ENCODE measurements at regions not wholly inside any gene's neighbourhood (a gene's known extent, or its start where the extent isn't known, plus 50 kb on each side); places are given as distances from the start of the nearest gene placed in this dataset.
"Not testable (repeated sequence)": the region's sequence is repeated elsewhere in the genome, so short reads cannot be mapped to it uniquely, and the experiment has no call there.

DNA sequence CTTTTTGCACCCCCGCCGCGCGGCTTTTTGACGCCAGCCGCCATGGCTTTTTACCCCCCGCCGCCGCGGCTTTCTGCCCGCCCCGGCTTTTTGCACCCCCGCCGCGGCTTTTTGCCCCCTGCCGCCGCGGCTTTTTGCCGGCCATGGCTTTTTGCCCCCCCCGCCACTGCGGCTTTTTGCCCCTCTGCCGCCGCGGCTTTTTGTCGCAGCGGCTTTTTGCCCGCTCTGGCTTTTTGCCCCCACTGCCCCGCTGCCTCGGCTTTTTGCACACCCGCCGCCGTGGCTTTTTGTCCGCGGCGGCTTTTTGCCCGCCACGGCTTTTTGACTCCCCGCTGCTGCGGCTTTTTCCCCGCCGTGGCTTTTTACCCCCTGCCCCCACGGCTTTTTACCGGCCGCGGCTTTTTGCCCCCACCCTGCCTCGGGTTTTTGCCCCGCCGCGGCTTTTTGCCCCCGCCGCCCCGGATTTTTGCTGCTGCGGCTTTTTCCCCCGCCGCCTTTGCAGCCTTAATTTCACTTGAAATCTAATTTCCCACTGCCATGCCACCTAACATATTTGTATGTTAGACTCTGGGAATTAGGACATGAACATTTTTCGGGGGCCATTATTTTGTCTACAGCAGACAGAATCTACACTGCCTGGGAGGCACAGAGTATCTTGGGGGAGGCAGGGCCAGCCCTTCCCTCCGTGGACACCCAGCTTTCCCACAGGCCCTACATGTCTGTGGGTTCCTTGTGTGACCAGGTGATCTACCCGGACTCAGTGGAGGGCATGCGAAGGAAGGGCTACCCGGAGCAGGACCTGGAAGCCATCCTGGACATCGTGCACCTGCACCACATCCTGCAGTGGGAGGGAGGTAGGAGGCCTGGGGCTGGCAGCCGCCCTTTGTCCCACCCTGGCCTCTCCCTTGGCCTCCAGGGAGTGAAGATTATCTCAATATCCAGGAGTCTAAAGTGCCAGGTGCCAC is 3031.0 kb upstream of the TEKT4 start:
- ChIA-PET POLR2A (no interaction called here), CTCF (no interaction called here)
- H3K27me3 ChIP-seq (ENCODE audit: insufficient read depth) = peaks cover 45% of the 10 kb centered on the region
- H3K4me1 ChIP-seq (ENCODE audit: control insufficient read depth in 1 of 2, insufficient read depth in 2 of 2, low read depth in 1 of 2, low read length in 1 of 2) = no peaks in the 10 kb centered on the region
- H3K9me3 ChIP-seq = no peaks in the 10 kb centered on the region
- H3K4me2 ChIP-seq = peak overlapping the region; percentile 52
- H3F3A ChIP-seq (replicated peaks; ENCODE audit: insufficient read depth) = no peaks in the 10 kb centered on the region
- DNase-seq = no peak
- H2AFZ ChIP-seq (ENCODE audit: low read depth) = 0 out of 2 replicates have a peak overlapping the region, but pooled peaks have one; percentile 16
- TF ChIP-seq EZH2phosphoT487 (IDR thresholded peaks at IDR 0.05; ENCODE audit: borderline replicate concordance, low read depth) = peak; percentile 95; the same call in 1 of the 2 replicates
- TF ChIP-seq, protein P1, sequence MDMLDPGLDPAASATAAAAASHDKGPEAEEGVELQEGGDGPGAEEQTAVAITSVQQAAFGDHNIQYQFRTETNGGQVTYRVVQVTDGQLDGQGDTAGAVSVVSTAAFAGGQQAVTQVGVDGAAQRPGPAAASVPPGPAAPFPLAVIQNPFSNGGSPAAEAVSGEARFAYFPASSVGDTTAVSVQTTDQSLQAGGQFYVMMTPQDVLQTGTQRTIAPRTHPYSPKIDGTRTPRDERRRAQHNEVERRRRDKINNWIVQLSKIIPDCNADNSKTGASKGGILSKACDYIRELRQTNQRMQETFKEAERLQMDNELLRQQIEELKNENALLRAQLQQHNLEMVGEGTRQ (IDR thresholded peaks at IDR 0.05; ENCODE audit: borderline replicate concordance, low read depth, low read length) = no peak
- no peaks in the 10 kb centered on the region for H3K79me2 ChIP-seq (ENCODE audit: insufficient read depth)
- H3K9ac ChIP-seq = no peak overlapping the region
- H3K36me3 ChIP-seq (replicated peaks in 1 of 2; ENCODE audit: control insufficient read depth in 1 of 2, insufficient read depth in 2 of 2, low read length in 1 of 2) = no peaks in the 10 kb centered on the region
- no peak overlapping the region for H3K27ac ChIP-seq (ENCODE audit: low read depth in 2 of 2, low read length in 1 of 2)
- 5% methylated on average over 58 of the region's 62 CpGs for WGBS (ENCODE audit: low lambda C conversion rate)
- H4K20me1 ChIP-seq (ENCODE audit: insufficient read depth) = no peaks in the 10 kb centered on the region
- H3K4me3 ChIP-seq (ENCODE audit: low read depth in 2 of 2, low read length in 1 of 2) = peak overlapping the region in 1 of 2 experiments; percentile 29; a peak in 1 of 4 replicates
- no peaks in the 10 kb centered on the region for H3K9me2 ChIP-seq

GRCh38 chr2:91842264-91842663 is 3029.0 kb upstream of the TEKT4 start:
- H3K27me3 ChIP-seq (ENCODE audit: insufficient read depth) = peaks cover 45% of the 10 kb centered on the region
- H3K9me3 ChIP-seq; DNase-seq; H3K4me1 ChIP-seq (ENCODE audit: control insufficient read depth in 1 of 2, insufficient read depth in 2 of 2, low read depth in 1 of 2, low read length in 1 of 2); H3K36me3 ChIP-seq (replicated peaks in 1 of 2; ENCODE audit: control insufficient read depth in 1 of 2, insufficient read depth in 2 of 2, low read length in 1 of 2); CTCF ChIA-PET; H4K20me1 ChIP-seq (ENCODE audit: insufficient read depth); POLR2A ChIA-PET; H3K79me2 ChIP-seq (ENCODE audit: insufficient read depth); H3K4me2 ChIP-seq; H3K4me3 ChIP-seq (ENCODE audit: low read depth in 2 of 2, low read length in 1 of 2); H3K27ac ChIP-seq (ENCODE audit: low read depth in 2 of 2, low read length in 1 of 2); H3K9ac ChIP-seq; H3F3A ChIP-seq (replicated peaks; ENCODE audit: insufficient read depth); H2AFZ ChIP-seq (ENCODE audit: low read depth); H3K9me2 ChIP-seq: not testable (repeated sequence)
- WGBS (ENCODE audit: low lambda C conversion rate) = 20% methylated on average over 3 of the region's 12 CpGs

GRCh38 chr2:91842913-91843312 is 3028.3 kb upstream of the TEKT4 start:
- H3K9me2 ChIP-seq; POLR2A ChIA-PET; H3K36me3 ChIP-seq (replicated peaks in 1 of 2; ENCODE audit: control insufficient read depth in 1 of 2, insufficient read depth in 2 of 2, low read length in 1 of 2); H3K4me3 ChIP-seq (ENCODE audit: low read depth in 2 of 2, low read length in 1 of 2); H3K27ac ChIP-seq (ENCODE audit: low read depth in 2 of 2, low read length in 1 of 2); H3K4me1 ChIP-seq (ENCODE audit: control insufficient read depth in 1 of 2, insufficient read depth in 2 of 2, low read depth in 1 of 2, low read length in 1 of 2); H3K9me3 ChIP-seq; H3K4me2 ChIP-seq; DNase-seq; H4K20me1 ChIP-seq (ENCODE audit: insufficient read depth); CTCF ChIA-PET; H2AFZ ChIP-seq (ENCODE audit: low read depth); H3F3A ChIP-seq (replicated peaks; ENCODE audit: insufficient read depth); H3K79me2 ChIP-seq (ENCODE audit: insufficient read depth); H3K9ac ChIP-seq: not testable (repeated sequence)
- H3K27me3 ChIP-seq (ENCODE audit: insufficient read depth) = peaks cover 45% of the 10 kb centered on the region
- WGBS (ENCODE audit: low lambda C conversion rate) = 10% methylated on average over 9 of the region's 14 CpGs

DNA sequence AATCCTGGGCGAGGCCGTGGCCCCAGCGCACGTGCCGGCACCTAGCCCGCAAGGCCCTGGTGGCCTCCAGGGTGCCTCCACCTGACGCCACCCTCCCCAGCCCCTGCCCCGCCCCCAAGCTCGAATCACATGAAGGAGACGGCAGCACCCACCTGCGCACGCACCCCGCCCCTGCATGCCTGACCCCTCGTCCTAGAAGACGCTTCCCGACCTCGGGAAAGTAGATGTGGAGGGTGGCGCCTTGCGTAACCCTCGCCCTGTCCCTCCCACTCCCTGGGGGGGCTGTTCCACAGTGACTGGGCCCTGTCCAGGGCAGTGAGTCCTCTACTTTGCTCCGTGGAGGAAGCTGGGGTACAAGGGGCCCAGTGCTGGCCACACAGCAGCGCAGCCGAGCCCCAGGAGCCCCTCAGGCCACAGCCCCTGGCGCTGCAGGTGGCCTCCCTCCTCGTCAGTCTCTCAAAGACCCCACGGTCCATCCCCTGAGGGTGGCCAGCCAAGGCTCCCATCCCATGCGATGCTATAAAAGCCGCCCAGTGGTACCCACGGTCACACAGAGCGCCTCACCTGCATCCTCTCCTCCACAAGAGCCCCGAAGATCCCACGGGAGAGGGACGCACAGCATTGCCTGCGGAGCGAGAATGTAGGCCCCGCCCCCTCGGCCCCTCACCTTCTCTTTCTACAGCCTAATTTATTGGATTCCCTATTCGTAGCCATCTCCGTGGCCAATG is 3027.3 kb upstream of the TEKT4 start:
- H3K4me2 ChIP-seq; H3K4me3 ChIP-seq (ENCODE audit: low read depth in 2 of 2, low read length in 1 of 2); H2AFZ ChIP-seq (ENCODE audit: low read depth); CTCF ChIA-PET; H3K4me1 ChIP-seq (ENCODE audit: control insufficient read depth in 1 of 2, insufficient read depth in 2 of 2, low read depth in 1 of 2, low read length in 1 of 2); H4K20me1 ChIP-seq (ENCODE audit: insufficient read depth); H3K9me2 ChIP-seq; H3K79me2 ChIP-seq (ENCODE audit: insufficient read depth); H3K9ac ChIP-seq; H3K27ac ChIP-seq (ENCODE audit: low read depth in 2 of 2, low read length in 1 of 2); POLR2A ChIA-PET; H3K9me3 ChIP-seq; H3K36me3 ChIP-seq (replicated peaks in 1 of 2; ENCODE audit: control insufficient read depth in 1 of 2, insufficient read depth in 2 of 2, low read length in 1 of 2); DNase-seq; H3F3A ChIP-seq (replicated peaks; ENCODE audit: insufficient read depth): not testable (repeated sequence)
- WGBS (ENCODE audit: low lambda C conversion rate) = 11% methylated on average over 8 of the region's 39 CpGs
- H3K27me3 ChIP-seq (ENCODE audit: insufficient read depth) = peaks cover 45% of the 10 kb centered on the region

- POLR2A ChIA-PET; H3K9me3 ChIP-seq; H3K27ac ChIP-seq (ENCODE audit: low read depth in 2 of 2, low read length in 1 of 2); H3K36me3 ChIP-seq (replicated peaks in 1 of 2; ENCODE audit: control insufficient read depth in 1 of 2, insufficient read depth in 2 of 2, low read length in 1 of 2); H3K4me2 ChIP-seq; H2AFZ ChIP-seq (ENCODE audit: low read depth); H3K9me2 ChIP-seq; CTCF ChIA-PET; H3K9ac ChIP-seq; H3K79me2 ChIP-seq (ENCODE audit: insufficient read depth); H3F3A ChIP-seq (replicated peaks; ENCODE audit: insufficient read depth); H3K4me1 ChIP-seq (ENCODE audit: control insufficient read depth in 1 of 2, insufficient read depth in 2 of 2, low read depth in 1 of 2, low read length in 1 of 2); H3K4me3 ChIP-seq (ENCODE audit: low read depth in 2 of 2, low read length in 1 of 2); H4K20me1 ChIP-seq (ENCODE audit: insufficient read depth); DNase-seq: not testable (repeated sequence)
- peaks cover 45% of the 10 kb centered on the region for H3K27me3 ChIP-seq (ENCODE audit: insufficient read depth)
- WGBS (ENCODE audit: low lambda C conversion rate) = 15% methylated on average over 14 of the region's 17 CpGs
Observed at GRCh38 chr2:91844451-91844825, 3026.8 kb upstream of the TEKT4 start.

Measured in SK-N-SH (cell line).